LHCN-M2 (cell line): ENCODE measurements at regions not wholly inside any gene's neighbourhood (a gene's known extent, or its start where the extent isn't known, plus 50 kb on each side); places are given as distances from the start of the nearest gene placed in this dataset.

Experiments used
- DNase-seq: peaks from one replicate; pipeline ENCODE4 v3.0.0-alpha.2; 2012; ENCODE audit warnings: low read depth

- no peak for DNase-seq
Observed at GRCh38 chr6:40268166-40268565, 319.0 kb downstream of the LRFN2 start.

GRCh38 chr6:40265615-40266014 lies 321.5 kb downstream of the LRFN2 start:
- no peak for DNase-seq

GRCh38 chr6:40263970-40264369 lies 323.2 kb downstream of the LRFN2 start:
- DNase-seq: no peak

- no peak for DNase-seq
Observed at GRCh38 chr6:40262363-40262762, 324.8 kb downstream of the LRFN2 start.

GRCh38 chr6:40258531-40258930 lies 324.3 kb upstream of the MOCS1 start:
- DNase-seq: no peak

GRCh38 chr6:40256831-40257230 lies 322.6 kb upstream of the MOCS1 start:
- DNase-seq: no peak

- DNase-seq: no peak
Observed at GRCh38 chr6:40256224-40256623, 322.0 kb upstream of the MOCS1 start.

GRCh38 chr6:40253420-40253819 lies 319.2 kb upstream of the MOCS1 start:
- DNase-seq: no peak

- DNase-seq: no peak
Observed at GRCh38 chr6:40252531-40253258, 318.4 kb upstream of the MOCS1 start.

- DNase-seq: no peak
Observed at GRCh38 chr6:40251637-40252300, 317.5 kb upstream of the MOCS1 start.

GRCh38 chr6:40249935-40250334 lies 315.7 kb upstream of the MOCS1 start:
- no peak for DNase-seq

- DNase-seq: no peak
Observed at GRCh38 chr6:40247516-40248115, 313.4 kb upstream of the MOCS1 start.

- no peak for DNase-seq
Observed at GRCh38 chr6:40244699-40245098, 310.4 kb upstream of the MOCS1 start.

GRCh38 chr6:40232698-40233097 lies 298.4 kb upstream of the MOCS1 start:
- DNase-seq: no peak

GRCh38 chr6:40227735-40228134 lies 293.5 kb upstream of the MOCS1 start:
- DNase-seq: no peak

GRCh38 chr6:40222354-40222753 lies 288.1 kb upstream of the MOCS1 start:
- no peak for DNase-seq

- no peak for DNase-seq
Observed at GRCh38 chr6:40219799-40220198, 285.5 kb upstream of the MOCS1 start.

- no peak for DNase-seq
Observed at GRCh38 chr6:40210628-40211056, 276.4 kb upstream of the MOCS1 start.

GRCh38 chr6:40205801-40206200 lies 271.5 kb upstream of the MOCS1 start:
- DNase-seq: no peak

GRCh38 chr6:40205004-40205403 lies 270.7 kb upstream of the MOCS1 start:
- no peak for DNase-seq

- DNase-seq: no peak
Observed at GRCh38 chr6:40197371-40197770, 263.1 kb upstream of the MOCS1 start.

GRCh38 chr6:40196135-40196518 lies 261.9 kb upstream of the MOCS1 start:
- no peak for DNase-seq
